BJ (cell line): ENCODE measurements at regions not wholly inside any gene's neighbourhood (a gene's known extent, or its start where the extent isn't known, plus 50 kb on each side); places are given as distances from the start of the nearest gene placed in this dataset.

Experiments
- CTCF ChIA-PET: fragments of 350-600 bp; formaldehyde crosslinking; extraction: SDS; loops from one replicate; lab custom pipeline; 2021; ENCODE audit warnings: antibody characterized with exemption, inconsistent platforms; lab: Yijun Ruan, JAX
- POLR2A ChIA-PET: fragments of 300-600 bp; sonication (Branson Sonifier 250); formaldehyde crosslinking; extraction: SDS; loops from one replicate; lab custom pipeline; 2021; ENCODE audit warnings: antibody characterized with exemption; lab: Charles Lee
- DNase-seq: peaks from one replicate; pipeline ENCODE4 v3.0.0-alpha.2; 2011; ENCODE audit warnings: low read depth
- H3K27me3 ChIP-seq: 2 replicates; pipeline ENCODE4 v1.6.0; 2011; ENCODE audit warnings: low read length; ENCODE audit not compliant: control insufficient read depth, insufficient read depth
- H3K36me3 ChIP-seq: 2 replicates; pipeline ENCODE4 v1.5.1; 2011; ENCODE audit warnings: low read length; ENCODE audit not compliant: control insufficient read depth, insufficient read depth
- H3K4me3 ChIP-seq: 2 replicates; pipeline ENCODE4 v1.5.1; 2011; ENCODE audit warnings: low read depth, mild to moderate bottlenecking, control low read depth, low read length
- TF ChIP-seq, protein P1 (sequence below): IDR thresholded peaks from 2 replicates; pipeline ENCODE4 v1.5.1; 2011; ENCODE audit warnings: low read depth, mild to moderate bottlenecking, control low read depth, inconsistent platforms, low read length, moderate library complexity; ENCODE audit not compliant: insufficient read depth

DNA sequence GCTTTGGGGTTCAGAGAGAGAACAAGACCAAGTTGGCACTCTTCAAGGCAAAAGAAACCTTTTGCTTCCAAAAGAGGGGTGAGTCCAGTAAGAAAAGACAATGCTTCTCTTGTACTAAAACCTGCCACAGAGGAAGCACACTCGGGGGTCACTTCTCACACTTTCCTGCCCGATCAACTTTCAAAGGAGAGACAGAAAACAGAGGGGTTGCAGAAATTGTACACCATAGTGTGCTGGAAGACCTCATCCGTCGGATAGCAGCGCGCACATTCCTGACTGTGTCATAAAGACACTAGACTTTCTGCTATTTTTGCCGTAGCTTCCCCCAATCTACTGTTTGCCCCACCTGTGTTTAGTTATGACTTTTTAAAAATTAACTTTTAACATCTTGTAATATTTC, 66.9 kb downstream of the OR2K2 start:
- TF ChIP-seq, protein P1, sequence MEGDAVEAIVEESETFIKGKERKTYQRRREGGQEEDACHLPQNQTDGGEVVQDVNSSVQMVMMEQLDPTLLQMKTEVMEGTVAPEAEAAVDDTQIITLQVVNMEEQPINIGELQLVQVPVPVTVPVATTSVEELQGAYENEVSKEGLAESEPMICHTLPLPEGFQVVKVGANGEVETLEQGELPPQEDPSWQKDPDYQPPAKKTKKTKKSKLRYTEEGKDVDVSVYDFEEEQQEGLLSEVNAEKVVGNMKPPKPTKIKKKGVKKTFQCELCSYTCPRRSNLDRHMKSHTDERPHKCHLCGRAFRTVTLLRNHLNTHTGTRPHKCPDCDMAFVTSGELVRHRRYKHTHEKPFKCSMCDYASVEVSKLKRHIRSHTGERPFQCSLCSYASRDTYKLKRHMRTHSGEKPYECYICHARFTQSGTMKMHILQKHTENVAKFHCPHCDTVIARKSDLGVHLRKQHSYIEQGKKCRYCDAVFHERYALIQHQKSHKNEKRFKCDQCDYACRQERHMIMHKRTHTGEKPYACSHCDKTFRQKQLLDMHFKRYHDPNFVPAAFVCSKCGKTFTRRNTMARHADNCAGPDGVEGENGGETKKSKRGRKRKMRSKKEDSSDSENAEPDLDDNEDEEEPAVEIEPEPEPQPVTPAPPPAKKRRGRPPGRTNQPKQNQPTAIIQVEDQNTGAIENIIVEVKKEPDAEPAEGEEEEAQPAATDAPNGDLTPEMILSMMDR = no peak
- no peak overlapping the region for H3K4me3 ChIP-seq
- H3K27me3 ChIP-seq = no peaks in the 10 kb centered on the region
- no peaks in the 10 kb centered on the region for H3K36me3 ChIP-seq
- ChIA-PET CTCF (no interaction called here), POLR2A (no interaction called here)
- DNase-seq = no peak

DNA sequence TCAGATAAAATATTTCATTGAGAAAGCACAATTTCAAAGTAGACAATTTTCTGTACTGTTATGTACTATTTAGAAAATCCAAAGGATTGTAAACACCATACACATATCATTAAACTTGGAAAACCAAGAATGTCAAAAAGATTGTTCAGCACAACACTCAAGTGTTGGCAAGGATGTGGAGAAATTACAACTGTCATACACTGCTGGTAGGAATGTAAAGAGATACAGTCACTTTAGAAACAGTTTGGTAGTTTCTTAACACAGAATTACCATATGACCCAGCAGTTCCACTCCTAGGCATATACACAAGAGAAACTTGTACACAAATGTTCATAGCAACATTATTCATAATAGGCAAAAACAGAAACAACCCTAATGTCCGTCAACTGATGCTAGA, 71.2 kb downstream of the OR2K2 start:
- Histone ChIP-seq H3K4me3 (no peak overlapping the region), H3K36me3 (no peaks in the 10 kb centered on the region), H3K27me3 (no peaks in the 10 kb centered on the region; the same call in 1 of the 2 replicates)
- ChIA-PET POLR2A (no interaction called here), CTCF (no interaction called here)
- DNase-seq = no peak
- TF ChIP-seq, protein P1 = no peak

DNA sequence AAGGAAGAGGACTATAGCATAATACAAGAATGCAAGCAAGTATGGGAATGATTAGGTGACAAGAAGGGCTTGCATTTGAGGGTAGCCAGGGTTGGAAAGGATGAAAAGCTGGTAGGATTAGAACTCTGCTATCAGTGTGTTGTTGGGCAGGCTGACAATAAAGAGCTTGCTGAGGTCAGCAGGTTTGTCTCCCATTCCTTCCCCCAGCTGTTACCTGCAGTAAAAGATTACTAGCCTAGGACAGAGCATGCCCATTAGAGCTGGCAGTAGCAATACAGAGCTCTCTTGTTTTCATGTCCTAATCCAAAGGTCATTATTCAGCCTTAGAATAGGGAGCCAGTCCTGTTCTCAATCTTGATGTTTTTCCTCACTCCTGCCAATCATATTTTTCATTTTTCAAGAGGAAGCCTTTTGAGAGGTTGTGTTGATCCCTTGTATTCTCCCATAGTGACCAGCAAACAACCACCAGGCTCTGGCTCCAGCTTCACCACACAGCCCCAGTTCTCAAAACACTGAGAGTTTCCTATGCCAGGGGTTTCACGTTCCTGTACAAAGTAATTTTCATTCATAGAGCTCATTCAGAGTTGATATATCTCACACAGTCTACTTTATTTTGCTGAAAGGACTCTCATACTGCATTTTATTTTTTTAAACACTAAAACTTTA, 71.7 kb downstream of the OR2K2 start:
- ChIA-PET POLR2A (no interaction called here), CTCF (interaction anchor here (0.5 to 1.1 kb wide), 2 partner anchors 23 to 184 kb away, joined by 3 to 4 read pairs; no protein-coding TSS in a partner anchor)
- Histone ChIP-seq H3K27me3 (no peaks in the 10 kb centered on the region; the same call in 1 of the 2 replicates), H3K36me3 (no peaks in the 10 kb centered on the region), H3K4me3 (no peak overlapping the region)
- TF ChIP-seq, protein P1 = no peak
- DNase-seq = no peak

DNA sequence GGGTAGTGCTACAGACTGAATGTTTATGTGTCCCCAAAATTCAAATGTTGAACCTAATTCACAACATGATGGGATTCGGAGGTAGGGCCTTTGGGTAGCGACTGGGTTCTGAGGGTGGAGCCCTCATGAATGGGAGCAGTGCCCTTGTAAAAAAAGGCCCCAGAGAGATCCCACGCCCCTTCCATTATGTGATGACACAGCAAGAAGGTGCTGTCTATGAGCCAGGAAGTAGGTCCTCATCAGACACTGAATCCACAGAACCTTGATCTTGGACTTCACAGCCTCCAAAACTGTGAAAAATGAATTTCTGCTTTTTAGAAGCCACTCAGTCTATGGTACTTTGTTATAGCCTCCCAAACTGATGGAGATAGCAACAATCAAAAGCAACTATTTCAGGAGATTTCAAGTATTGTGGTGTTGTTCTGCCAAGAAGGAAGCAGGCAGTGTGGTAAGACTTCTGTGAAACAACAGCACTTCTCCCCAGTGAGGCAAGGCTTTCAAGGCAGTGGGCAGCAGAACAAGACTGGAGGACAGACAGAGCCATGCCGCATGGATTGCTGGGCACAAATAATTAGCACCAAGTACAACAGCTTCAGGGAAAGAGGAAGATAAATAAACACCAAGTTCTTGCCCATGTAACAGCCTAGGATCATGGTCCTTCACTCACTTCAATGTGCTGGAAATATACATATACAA, 76.1 kb downstream of the OR2K2 start:
- TF ChIP-seq, protein P1 = no peak
- POLR2A ChIA-PET = no interaction called here

More for the DNA sequence above, 76.1 kb downstream of the OR2K2 start:
- no peak overlapping the region for H3K4me3 ChIP-seq
- CTCF ChIA-PET = no interaction called here
- no peaks in the 10 kb centered on the region; the same call in 1 of the 2 replicates for H3K27me3 ChIP-seq
- H3K36me3 ChIP-seq = no peaks in the 10 kb centered on the region
- DNase-seq = no peak
